NCI-H2107 (cell line): ENCODE measurements at regions not wholly inside any gene's neighbourhood (a gene's known extent, or its start where the extent isn't known, plus 50 kb on each side); places are given as distances from the start of the nearest gene placed in this dataset.
"Not testable (repeated sequence)": the region's sequence is repeated elsewhere in the genome, so short reads cannot be mapped to it uniquely, and the experiment has no call there.

Experiments
- DNase-seq: peaks from one replicate; lab custom pipeline; 2025; lab: John Stamatoyannopoulos, UW

DNA sequence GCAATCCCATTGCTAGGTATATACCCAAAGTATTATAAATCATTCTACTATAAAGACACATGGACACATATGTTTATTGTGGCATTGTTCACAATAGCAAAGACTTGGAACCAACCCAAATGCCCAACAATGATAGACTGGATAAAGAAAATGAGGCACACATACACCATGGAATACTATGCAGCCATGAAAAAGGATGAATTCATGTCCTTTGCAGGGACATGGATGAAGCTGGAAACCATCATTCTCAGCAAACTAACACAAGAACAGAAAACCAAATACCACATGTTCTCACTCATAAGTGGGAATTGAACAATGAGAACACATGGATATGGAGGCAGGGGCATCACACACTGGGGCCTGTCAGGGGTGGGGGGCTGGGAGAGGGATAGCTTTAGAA lies 249.4 kb downstream of the UBE3D start:
- DNase-seq = not testable (repeated sequence)

DNA sequence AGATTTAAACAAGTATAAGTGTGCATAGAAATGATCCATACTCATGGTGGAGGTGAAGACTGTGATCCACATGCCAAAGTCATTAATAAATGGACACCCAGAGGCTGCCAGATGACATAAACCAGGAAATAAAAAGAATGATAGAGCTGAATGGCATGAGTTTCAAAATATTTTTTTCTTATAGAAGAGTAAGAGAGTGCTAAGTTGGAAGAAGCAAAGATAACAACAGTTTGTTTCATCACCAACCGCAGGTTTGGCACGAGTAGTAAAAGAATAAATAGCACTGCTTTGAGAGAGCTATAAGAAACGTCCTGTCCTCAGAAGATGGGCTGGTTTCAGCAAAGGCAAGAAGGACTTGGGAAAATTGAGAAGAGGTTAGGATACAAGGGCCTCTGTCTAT lies 246.9 kb downstream of the UBE3D start:
- no peak for DNase-seq

- DNase-seq = no peak
These were observed 242.3 kb downstream of the UBE3D start for GRCh38 chr6:82823361-82823760.

DNA sequence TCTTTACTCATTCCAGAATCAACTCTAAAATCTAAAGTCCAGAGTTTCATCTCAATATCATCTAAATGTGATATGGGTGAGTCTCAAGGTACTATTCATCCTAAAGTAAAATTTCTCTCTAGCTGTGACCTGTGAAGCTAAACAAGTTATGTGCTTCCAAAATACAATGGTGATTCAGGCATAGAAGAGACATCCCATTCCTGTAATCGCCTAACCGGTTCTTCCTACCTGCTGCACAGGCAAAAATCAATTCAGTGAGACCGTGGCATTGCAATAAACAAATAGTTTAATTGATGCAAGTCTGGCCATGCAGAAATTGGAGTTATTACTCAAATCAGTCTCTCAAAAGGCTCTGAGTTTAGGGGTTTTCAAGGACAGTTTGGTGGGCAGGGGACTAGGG lies 232.8 kb downstream of the UBE3D start:
- DNase-seq = no peak

GRCh38 chr6:82833481-82833880 lies 232.2 kb downstream of the UBE3D start:
- no peak for DNase-seq

DNA sequence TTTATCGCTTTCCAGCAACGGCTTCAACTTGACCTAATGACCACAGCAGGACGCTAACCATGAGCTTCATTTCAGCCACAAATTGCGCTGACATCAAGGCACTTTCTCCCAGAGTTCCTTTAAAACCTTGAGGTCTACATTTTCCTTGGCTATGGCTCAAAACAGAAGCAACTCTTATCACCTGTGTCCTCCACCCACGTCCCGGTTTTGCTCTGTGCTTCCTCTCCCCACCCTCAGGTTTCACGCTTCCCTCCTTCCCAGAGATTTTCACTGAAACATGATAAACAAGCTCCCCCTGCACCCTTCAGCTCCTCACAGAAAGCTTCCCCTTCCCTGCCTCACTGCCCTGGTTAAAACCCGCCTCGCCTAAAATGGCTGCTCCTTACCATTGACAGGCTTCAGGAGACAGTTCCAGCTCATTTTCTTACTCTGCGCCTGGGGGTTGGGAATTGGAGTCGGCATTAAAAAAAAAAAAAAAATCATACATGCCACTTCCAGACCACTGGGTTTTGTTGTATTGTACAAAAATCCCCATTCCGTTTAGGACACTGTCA lies 229.5 kb downstream of the UBE3D start:
- no peak for DNase-seq

GRCh38 chr6:82840571-82840970 lies 225.1 kb downstream of the UBE3D start:
- DNase-seq = no peak

- DNase-seq = no peak
These were observed 224.3 kb downstream of the UBE3D start for GRCh38 chr6:82841309-82841708.
